ENCODE measurements at regions not wholly inside any gene's neighbourhood (a gene's known extent, or its start where the extent isn't known, plus 50 kb on each side); places are given as distances from the start of the nearest gene placed in this dataset.

GRCh38 chr6:28695715-28696114 lies 170.0 kb downstream of the GPX5 start:
- TF ChIP-seq CTCF (IDR thresholded peaks at IDR 0.05; ENCODE audit: insufficient read depth, low read depth, low read length) (no peak), EZH2 (IDR thresholded peaks at IDR 0.05; ENCODE audit: insufficient read depth, low read length) (no peak)
- Histone ChIP-seq H3K79me2 (ENCODE audit: insufficient read depth, low read length) (no peaks in the 10 kb centered on the region), H3K4me3 (ENCODE audit: insufficient read depth, low read depth, low read length) (no peak overlapping the region), H3K9me3 (ENCODE audit: insufficient read depth, low read depth, low read length) (no peaks in the 10 kb centered on the region), H2AFZ (ENCODE audit: low read depth, low read length) (no peak overlapping the region), H3K4me2 (ENCODE audit: low read length) (peak overlapping the region; percentile 20), H3K36me3 (ENCODE audit: insufficient read depth, low read length) (no peaks in the 10 kb centered on the region), H3K27ac (ENCODE audit: low read depth, low read length) (no peak overlapping the region), H3K9ac (ENCODE audit: low read length) (no peak overlapping the region), H3K4me1 (ENCODE audit: insufficient read depth, low read length) (no peaks in the 10 kb centered on the region), H4K20me1 (ENCODE audit: insufficient read depth, low read length) (no peaks in the 10 kb centered on the region), H3K27me3 (ENCODE audit: insufficient read depth, low read length) (peaks cover 30% of the 10 kb centered on the region)
- Mint-ChIP-seq H3K9me3 (ENCODE audit: unreplicated experiment) (peaks cover 14% of the 10 kb centered on the region), H3K27ac (ENCODE audit: unreplicated experiment) (no peak overlapping the region), H3K27me3 (ENCODE audit: low read depth, unreplicated experiment) (peaks cover 93% of the 10 kb centered on the region), H3K4me1 (ENCODE audit: low read depth, unreplicated experiment) (peaks cover 14% of the 10 kb centered on the region), H3K36me3 (ENCODE audit: low read depth, unreplicated experiment) (peaks cover 2% of the 10 kb centered on the region), H3K4me3 (ENCODE audit: unreplicated experiment) (peak overlapping the region; percentile 68)
- FAIRE-seq: no peak
- DNase-seq (ENCODE audit: low read depth): peak; percentile 10

- no peak overlapping the region for H3K27ac ChIP-seq (ENCODE audit: low read depth, low read length)
- H3K9ac ChIP-seq (ENCODE audit: low read length): no peak overlapping the region
- Mint-ChIP-seq H3K36me3 (ENCODE audit: low read depth, unreplicated experiment) (peaks cover 2% of the 10 kb centered on the region), H3K9me3 (ENCODE audit: unreplicated experiment) (peaks cover 14% of the 10 kb centered on the region), H3K4me3 (ENCODE audit: unreplicated experiment) (peak overlapping the region; percentile 68), H3K27ac (ENCODE audit: unreplicated experiment) (no peak overlapping the region), H3K4me1 (ENCODE audit: low read depth, unreplicated experiment) (peaks cover 14% of the 10 kb centered on the region), H3K27me3 (ENCODE audit: low read depth, unreplicated experiment) (peaks cover 89% of the 10 kb centered on the region)
- H3K4me3 ChIP-seq (ENCODE audit: insufficient read depth, low read depth, low read length): no peak overlapping the region
- H3K4me2 ChIP-seq (ENCODE audit: low read length): peak overlapping the region; percentile 20
- no peaks in the 10 kb centered on the region for H3K9me3 ChIP-seq (ENCODE audit: insufficient read depth, low read depth, low read length)
- FAIRE-seq: no peak
- H3K79me2 ChIP-seq (ENCODE audit: insufficient read depth, low read length): no peaks in the 10 kb centered on the region
- H3K27me3 ChIP-seq (ENCODE audit: insufficient read depth, low read length): peaks cover 32% of the 10 kb centered on the region
- TF ChIP-seq CTCF (IDR thresholded peaks at IDR 0.05; ENCODE audit: insufficient read depth, low read depth, low read length) (no peak), EZH2 (IDR thresholded peaks at IDR 0.05; ENCODE audit: insufficient read depth, low read length) (no peak)
- H4K20me1 ChIP-seq (ENCODE audit: insufficient read depth, low read length): no peaks in the 10 kb centered on the region
- H2AFZ ChIP-seq (ENCODE audit: low read depth, low read length): no peak overlapping the region
- no peaks in the 10 kb centered on the region for H3K36me3 ChIP-seq (ENCODE audit: insufficient read depth, low read length)
- DNase-seq (ENCODE audit: low read depth): no peak
- H3K4me1 ChIP-seq (ENCODE audit: insufficient read depth, low read length): no peaks in the 10 kb centered on the region
These were observed 170.5 kb downstream of the GPX5 start for GRCh38 chr6:28696167-28696566.

GRCh38 chr6:28696682-28697081 lies 171.0 kb downstream of the GPX5 start:
- peaks cover 14% of the 10 kb centered on the region for H3K9me3 Mint-ChIP-seq (ENCODE audit: unreplicated experiment)
- DNase-seq (ENCODE audit: low read depth) (no peak), FAIRE-seq (no peak)
- no peaks in the 10 kb centered on the region for H4K20me1 ChIP-seq (ENCODE audit: insufficient read depth, low read length)
- H3K4me2 ChIP-seq (ENCODE audit: low read length): peak overlapping the region; percentile 20
- H3K9me3 ChIP-seq (ENCODE audit: insufficient read depth, low read depth, low read length): no peaks in the 10 kb centered on the region
- no peak overlapping the region for H3K4me3 ChIP-seq (ENCODE audit: insufficient read depth, low read depth, low read length)
- H3K27me3 Mint-ChIP-seq (ENCODE audit: low read depth, unreplicated experiment): peaks cover 86% of the 10 kb centered on the region
- peak overlapping the region; percentile 68 for H3K4me3 Mint-ChIP-seq (ENCODE audit: unreplicated experiment)
- H3K27ac Mint-ChIP-seq (ENCODE audit: unreplicated experiment): no peak overlapping the region
- no peak for TF ChIP-seq CTCF (IDR thresholded peaks at IDR 0.05; ENCODE audit: insufficient read depth, low read depth, low read length)
- TF ChIP-seq EZH2 (IDR thresholded peaks at IDR 0.05; ENCODE audit: insufficient read depth, low read length): no peak
- no peaks in the 10 kb centered on the region for H3K79me2 ChIP-seq (ENCODE audit: insufficient read depth, low read length)
- peaks cover 32% of the 10 kb centered on the region for H3K27me3 ChIP-seq (ENCODE audit: insufficient read depth, low read length)
- H3K4me1 Mint-ChIP-seq (ENCODE audit: low read depth, unreplicated experiment): peaks cover 14% of the 10 kb centered on the region
- no peak overlapping the region for H3K9ac ChIP-seq (ENCODE audit: low read length)
- no peaks in the 10 kb centered on the region for H3K4me1 ChIP-seq (ENCODE audit: insufficient read depth, low read length)
- H3K27ac ChIP-seq (ENCODE audit: low read depth, low read length): no peak overlapping the region
- no peaks in the 10 kb centered on the region for H3K36me3 ChIP-seq (ENCODE audit: insufficient read depth, low read length)
- peaks cover 2% of the 10 kb centered on the region for H3K36me3 Mint-ChIP-seq (ENCODE audit: low read depth, unreplicated experiment)
- H2AFZ ChIP-seq (ENCODE audit: low read depth, low read length): no peak overlapping the region
